ENCODE measurements at regions not wholly inside any gene's neighbourhood (a gene's known extent, or its start where the extent isn't known, plus 50 kb on each side); places are given as distances from the start of the nearest gene placed in this dataset.

DNA sequence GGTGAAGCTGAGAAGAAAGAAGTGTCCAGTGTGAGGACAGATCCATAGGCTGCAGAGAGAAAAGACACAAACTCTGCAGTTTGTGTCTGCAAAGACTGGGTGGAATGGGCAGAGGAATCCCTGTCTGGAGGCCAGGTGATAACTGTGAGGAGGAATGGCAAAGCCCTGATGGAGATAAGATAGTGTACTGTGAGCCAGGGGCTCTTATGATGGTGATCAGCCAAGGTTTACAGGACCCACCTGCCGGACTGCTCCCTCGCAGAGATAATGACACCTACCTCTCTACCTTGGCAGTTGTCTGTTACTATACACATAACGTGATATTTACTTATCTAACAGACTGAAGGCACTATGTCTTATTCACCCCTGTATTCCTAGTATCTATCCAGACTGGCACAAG lies 92.6 kb upstream of the ASIC2 start:
- intact Hi-C loops (cut with micrococcal nuclease), result no loop called here
- no peak for DNase-seq
- H3K27me3 ChIP-seq (ENCODE audit: insufficient read depth, low read length), result no peaks in the 10 kb centered on the region
- ChIA-PET CTCF (ENCODE audit: partially characterized antibody) (no interaction called here), POLR2A (ENCODE audit: partially characterized antibody) (no interaction called here)
- no peaks in the 10 kb centered on the region for H3K9me3 Mint-ChIP-seq
- H3K36me3 Mint-ChIP-seq, result no peaks in the 10 kb centered on the region
- no peaks in the 10 kb centered on the region for H3K4me1 ChIP-seq (ENCODE audit: insufficient read depth, low read length)
- H3K9me3 ChIP-seq (ENCODE audit: control insufficient read depth in 1 of 2, low read length in 2 of 2), result no peaks in the 10 kb centered on the region
- H3K36me3 ChIP-seq (ENCODE audit: insufficient read depth, low read length), result no peaks in the 10 kb centered on the region
- no peak overlapping the region for H3K27ac Mint-ChIP-seq
- no peak overlapping the region for H3K4me3 Mint-ChIP-seq
- no peak overlapping the region for H3K4me3 ChIP-seq (ENCODE audit: low read length in 2 of 2)
- H3K27me3 Mint-ChIP-seq, result peaks cover 2 to 9% of the 10 kb centered on the region in 2 donors
- H3K4me1 Mint-ChIP-seq, result no peaks in the 10 kb centered on the region
- no peak overlapping the region for H3K27ac ChIP-seq (ENCODE audit: low read depth, low read length)

DNA sequence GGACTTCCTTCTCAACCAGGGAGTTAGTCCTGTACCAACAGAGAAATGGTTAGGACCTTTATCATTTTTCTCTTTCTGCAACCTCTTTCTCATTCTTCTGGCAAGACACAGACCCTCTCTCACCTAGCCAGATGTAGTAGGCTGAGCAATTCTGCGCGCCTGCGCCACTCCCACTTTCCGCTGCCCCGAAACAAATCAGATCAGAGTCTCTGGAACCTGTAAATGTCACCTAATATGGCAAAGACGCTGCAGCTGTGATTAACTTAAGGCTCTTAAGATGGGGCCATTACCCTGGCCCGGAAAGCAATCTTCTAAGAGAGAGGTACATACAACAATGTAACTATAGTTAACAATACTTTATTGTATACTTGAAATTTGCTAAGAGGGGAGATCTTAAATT lies 94.3 kb upstream of the ASIC2 start:
- H3K27me3 ChIP-seq (ENCODE audit: insufficient read depth, low read length), result no peaks in the 10 kb centered on the region
- H3K27ac Mint-ChIP-seq, result no peak overlapping the region
- no peaks in the 10 kb centered on the region for H3K36me3 ChIP-seq (ENCODE audit: insufficient read depth, low read length)
- no peaks in the 10 kb centered on the region for H3K4me1 ChIP-seq (ENCODE audit: insufficient read depth, low read length)
- H3K9me3 ChIP-seq (ENCODE audit: control insufficient read depth in 1 of 2, low read length in 2 of 2), result no peaks in the 10 kb centered on the region
- H3K27ac ChIP-seq (ENCODE audit: low read depth, low read length), result no peak overlapping the region
- no peak overlapping the region for H3K4me3 Mint-ChIP-seq
- POLR2A ChIA-PET (ENCODE audit: partially characterized antibody), result no interaction called here
- H3K4me3 ChIP-seq (ENCODE audit: low read length in 2 of 2), result no peak overlapping the region
- intact Hi-C loops (cut with micrococcal nuclease), result no loop called here
- no peak for DNase-seq
- no peaks in the 10 kb centered on the region for H3K4me1 Mint-ChIP-seq
- H3K36me3 Mint-ChIP-seq, result no peaks in the 10 kb centered on the region
- no peaks in the 10 kb centered on the region for H3K9me3 Mint-ChIP-seq
- peaks cover 2 to 9% of the 10 kb centered on the region in 2 donors for H3K27me3 Mint-ChIP-seq
- CTCF ChIA-PET (ENCODE audit: partially characterized antibody), result no interaction called here

DNA sequence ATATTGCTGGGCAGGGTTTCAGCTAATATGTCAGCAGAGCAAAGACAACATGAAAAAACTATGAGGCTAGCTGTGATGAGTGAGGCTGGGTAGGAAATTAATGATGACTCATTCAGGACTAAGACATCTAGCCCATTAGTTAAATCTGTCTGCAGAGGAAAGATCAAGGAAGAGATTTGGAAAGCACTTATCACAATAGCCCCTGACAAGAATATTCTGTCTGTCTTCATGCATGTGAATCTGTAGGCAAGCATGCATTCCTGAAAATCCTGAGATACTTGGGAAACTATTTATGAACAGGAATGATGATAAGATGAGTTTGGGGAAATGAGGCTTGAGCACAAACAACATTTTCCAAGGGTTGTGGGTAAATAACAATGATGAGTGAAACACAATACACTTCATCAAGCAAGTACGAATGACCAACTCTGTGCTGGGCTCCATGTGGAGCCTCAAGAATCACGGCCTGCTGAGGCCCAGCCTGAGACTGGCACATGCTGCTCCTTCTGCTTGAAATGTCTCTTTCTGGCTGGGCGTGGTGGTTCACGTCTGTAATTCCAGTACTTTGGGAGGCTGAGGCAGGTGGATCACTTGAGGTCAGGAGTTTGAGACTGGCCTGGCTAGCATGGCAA lies 96.5 kb upstream of the ASIC2 start:
- Histone ChIP-seq H3K27me3 (ENCODE audit: insufficient read depth, low read length) (no peaks in the 10 kb centered on the region), H3K36me3 (ENCODE audit: insufficient read depth, low read length) (no peaks in the 10 kb centered on the region), H3K9me3 (ENCODE audit: control insufficient read depth in 1 of 2, low read length in 2 of 2) (no peaks in the 10 kb centered on the region), H3K4me3 (ENCODE audit: low read length in 2 of 2) (no peak overlapping the region), H3K27ac (ENCODE audit: low read depth, low read length) (no peak overlapping the region), H3K4me1 (ENCODE audit: insufficient read depth, low read length) (no peaks in the 10 kb centered on the region)
- H3K27ac Mint-ChIP-seq, result no peak overlapping the region
- no peaks in the 10 kb centered on the region for H3K36me3 Mint-ChIP-seq
- ChIA-PET POLR2A (ENCODE audit: partially characterized antibody) (no interaction called here), CTCF (ENCODE audit: partially characterized antibody) (no interaction called here)
- peaks cover 0 to 5% (median 0%) of the 10 kb centered on the region in 8 donors for H3K9me3 Mint-ChIP-seq
- peaks cover 7 to 12% of the 10 kb centered on the region in 2 donors for H3K27me3 Mint-ChIP-seq
- H3K4me3 Mint-ChIP-seq, result no peak overlapping the region
- intact Hi-C loops (cut with micrococcal nuclease), result no loop called here
- DNase-seq, result no peak
- H3K4me1 Mint-ChIP-seq, result no peaks in the 10 kb centered on the region

DNA sequence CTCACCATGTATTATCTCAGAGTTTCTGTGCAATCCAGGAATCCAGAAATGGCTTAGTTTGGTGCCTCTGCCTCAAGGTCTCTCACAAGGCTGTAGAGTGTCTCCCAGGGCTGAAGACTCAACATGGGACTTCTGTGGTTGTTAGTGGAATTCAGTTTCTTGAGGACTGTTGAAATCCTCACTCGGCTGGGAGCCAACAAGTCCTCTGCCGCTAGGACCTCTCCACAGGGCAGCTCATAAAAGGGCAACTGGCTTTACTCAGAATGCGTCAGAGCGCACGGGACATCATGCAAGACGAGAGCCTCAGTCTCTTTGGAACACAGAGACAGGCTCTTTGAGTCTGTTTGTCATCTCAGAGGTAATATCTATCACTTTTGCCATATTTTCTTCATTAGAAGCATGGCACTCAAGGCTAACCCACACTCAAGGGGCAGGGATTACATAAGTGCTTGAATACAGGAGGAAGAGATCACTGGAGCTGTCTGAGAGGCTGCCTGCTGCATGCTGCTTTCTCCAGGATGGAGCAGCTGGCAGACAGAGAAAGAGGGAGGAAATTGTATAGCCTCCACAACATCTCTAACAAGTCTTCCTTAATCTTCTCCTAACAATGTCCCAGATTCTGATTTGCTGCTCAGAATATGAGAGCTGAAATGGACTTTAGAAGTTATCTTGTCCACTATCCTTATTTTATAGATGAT lies 97.5 kb upstream of the ASIC2 start:
- Mint-ChIP-seq H3K36me3 (no peaks in the 10 kb centered on the region), H3K27ac (no peak overlapping the region), H3K27me3 (peaks cover 7 to 11% of the 10 kb centered on the region in 2 donors), H3K4me1 (no peaks in the 10 kb centered on the region), H3K9me3 (peaks cover 0 to 5% (median 0%) of the 10 kb centered on the region in 8 donors), H3K4me3 (no peak overlapping the region)
- Histone ChIP-seq H3K27ac (ENCODE audit: low read depth, low read length) (no peak overlapping the region), H3K27me3 (ENCODE audit: insufficient read depth, low read length) (no peaks in the 10 kb centered on the region), H3K9me3 (ENCODE audit: control insufficient read depth in 1 of 2, low read length in 2 of 2) (no peaks in the 10 kb centered on the region), H3K4me3 (ENCODE audit: low read length in 2 of 2) (no peak overlapping the region), H3K4me1 (ENCODE audit: insufficient read depth, low read length) (no peaks in the 10 kb centered on the region), H3K36me3 (ENCODE audit: insufficient read depth, low read length) (no peaks in the 10 kb centered on the region)
- CTCF ChIA-PET (ENCODE audit: partially characterized antibody), result no interaction called here
- POLR2A ChIA-PET (ENCODE audit: partially characterized antibody), result no interaction called here
- intact Hi-C loops (cut with micrococcal nuclease), result no loop called here
- DNase-seq, result no peak

DNA sequence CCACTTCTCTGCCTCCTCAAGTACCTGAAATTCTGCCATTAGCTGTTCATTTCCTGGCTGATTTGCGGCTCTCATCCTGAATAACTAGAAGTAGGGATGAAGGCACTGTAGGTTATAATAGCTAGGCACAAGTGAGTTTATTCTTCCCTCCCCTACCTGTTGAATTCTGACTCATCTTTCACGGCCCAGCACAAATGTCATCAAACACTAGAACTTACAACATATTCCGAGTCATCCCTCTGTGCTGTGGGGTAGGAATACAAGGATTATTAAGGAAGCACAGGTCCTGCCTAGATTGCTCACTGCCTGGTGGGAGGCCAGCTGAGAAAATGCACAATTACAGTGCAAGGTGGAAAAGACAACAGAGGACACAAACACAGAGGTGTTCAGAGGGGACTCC lies 103.7 kb upstream of the ASIC2 start:
- DNase-seq, result no peak
- H3K4me3 Mint-ChIP-seq, result no peak overlapping the region
- no peaks in the 10 kb centered on the region for H3K36me3 ChIP-seq (ENCODE audit: insufficient read depth, low read length)
- H3K27me3 ChIP-seq (ENCODE audit: insufficient read depth, low read length), result no peaks in the 10 kb centered on the region
- H3K27ac Mint-ChIP-seq, result no peak overlapping the region
- H3K4me1 Mint-ChIP-seq, result no peaks in the 10 kb centered on the region
- POLR2A ChIA-PET (ENCODE audit: partially characterized antibody), result no interaction called here
- intact Hi-C loops (cut with micrococcal nuclease), result no loop called here
- no peak overlapping the region for H3K27ac ChIP-seq (ENCODE audit: low read depth, low read length)
- H3K9me3 Mint-ChIP-seq, result peaks cover 0 to 5% (median 0%) of the 10 kb centered on the region in 8 donors
- peaks cover 8 to 12% of the 10 kb centered on the region in 2 donors for H3K27me3 Mint-ChIP-seq
- CTCF ChIA-PET (ENCODE audit: partially characterized antibody), result no interaction called here
- H3K4me3 ChIP-seq (ENCODE audit: low read length in 2 of 2), result no peak overlapping the region
- H3K36me3 Mint-ChIP-seq, result no peaks in the 10 kb centered on the region
- no peaks in the 10 kb centered on the region for H3K4me1 ChIP-seq (ENCODE audit: insufficient read depth, low read length)
- no peaks in the 10 kb centered on the region for H3K9me3 ChIP-seq (ENCODE audit: control insufficient read depth in 1 of 2, low read length in 2 of 2)

DNA sequence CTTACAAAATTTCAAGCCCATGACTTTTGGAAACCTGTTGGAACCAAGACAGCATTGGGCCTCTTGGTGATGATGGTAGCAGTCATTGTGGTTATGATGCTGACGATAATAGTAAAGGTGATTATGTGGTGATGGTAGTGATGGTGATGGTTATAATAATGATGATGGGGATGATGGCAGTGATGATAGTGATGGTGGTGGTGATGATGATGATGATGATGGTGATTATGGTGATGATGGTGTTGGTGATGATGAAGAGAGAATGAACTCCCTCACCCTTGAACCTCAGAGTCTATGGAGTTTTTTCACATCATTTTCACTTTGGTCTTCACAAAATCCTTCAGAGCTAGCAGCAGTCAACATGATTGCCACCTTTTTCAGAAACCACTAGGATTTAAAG lies 105.3 kb upstream of the ASIC2 start:
- intact Hi-C loops (cut with micrococcal nuclease), result no loop called here
- Histone ChIP-seq H3K36me3 (ENCODE audit: insufficient read depth, low read length) (no peaks in the 10 kb centered on the region), H3K27ac (ENCODE audit: low read depth, low read length) (no peak overlapping the region), H3K27me3 (ENCODE audit: insufficient read depth, low read length) (no peaks in the 10 kb centered on the region), H3K9me3 (ENCODE audit: control insufficient read depth in 1 of 2, low read length in 2 of 2) (no peaks in the 10 kb centered on the region), H3K4me3 (ENCODE audit: low read length in 2 of 2) (no peak overlapping the region), H3K4me1 (ENCODE audit: insufficient read depth, low read length) (no peaks in the 10 kb centered on the region)
- ChIA-PET CTCF (ENCODE audit: partially characterized antibody) (no interaction called here), POLR2A (ENCODE audit: partially characterized antibody) (no interaction called here)
- H3K4me3 Mint-ChIP-seq, result no peak overlapping the region
- H3K27me3 Mint-ChIP-seq, result peaks cover 3 to 10% of the 10 kb centered on the region in 2 donors
- no peaks in the 10 kb centered on the region for H3K4me1 Mint-ChIP-seq
- H3K9me3 Mint-ChIP-seq, result peaks cover 0 to 8% (median 0%) of the 10 kb centered on the region in 8 donors
- no peaks in the 10 kb centered on the region for H3K36me3 Mint-ChIP-seq
- DNase-seq, result no peak
- no peak overlapping the region for H3K27ac Mint-ChIP-seq

DNA sequence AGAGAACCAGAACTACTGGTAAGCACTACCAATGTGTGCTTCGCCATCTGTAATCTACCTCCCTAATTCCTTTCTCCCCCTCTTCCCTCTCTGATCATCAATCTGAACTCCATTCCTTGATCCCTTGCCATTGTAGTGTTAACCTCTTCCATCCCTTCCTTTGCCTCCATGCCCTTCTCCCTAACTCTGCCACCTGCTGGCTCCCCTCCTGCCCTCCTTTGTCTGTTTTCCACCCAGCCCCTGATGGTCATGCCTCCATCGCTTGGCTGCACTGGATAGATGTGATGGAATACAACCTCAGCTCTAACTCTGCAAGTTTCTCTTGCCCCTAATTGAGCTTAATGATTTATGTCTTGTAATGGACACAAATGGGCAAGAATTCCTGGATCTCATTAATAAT lies 108.2 kb upstream of the ASIC2 start:
- DNase-seq, result no peak
- H3K9me3 ChIP-seq (ENCODE audit: control insufficient read depth in 1 of 2, low read length in 2 of 2), result no peaks in the 10 kb centered on the region
- no peaks in the 10 kb centered on the region for H3K36me3 ChIP-seq (ENCODE audit: insufficient read depth, low read length)
- Mint-ChIP-seq H3K27ac (no peak overlapping the region), H3K36me3 (no peaks in the 10 kb centered on the region), H3K4me3 (no peak overlapping the region), H3K27me3 (peaks cover 10 to 13% of the 10 kb centered on the region in 2 donors), H3K4me1 (no peaks in the 10 kb centered on the region), H3K9me3 (peaks cover 0 to 5% (median 0%) of the 10 kb centered on the region in 8 donors)
- no peaks in the 10 kb centered on the region for H3K4me1 ChIP-seq (ENCODE audit: insufficient read depth, low read length)
- intact Hi-C loops (cut with micrococcal nuclease), result no loop called here
- H3K4me3 ChIP-seq (ENCODE audit: low read length in 2 of 2), result no peak overlapping the region
- ChIA-PET POLR2A (ENCODE audit: partially characterized antibody) (no interaction called here), CTCF (ENCODE audit: partially characterized antibody) (no interaction called here)
- H3K27ac ChIP-seq (ENCODE audit: low read depth, low read length), result no peak overlapping the region
- no peaks in the 10 kb centered on the region for H3K27me3 ChIP-seq (ENCODE audit: insufficient read depth, low read length)

Measured in CD4-positive, alpha-beta memory T cell (primary cell).